HG03103 (cell line): ENCODE measurements at regions not wholly inside any gene's neighbourhood (a gene's known extent, or its start where the extent isn't known, plus 50 kb on each side); places are given as distances from the start of the nearest gene placed in this dataset.
"Not testable (repeated sequence)": the region's sequence is repeated elsewhere in the genome, so short reads cannot be mapped to it uniquely, and the experiment has no call there.

Experiments
- ATAC-seq: cut with Tn5 transposase; IDR thresholded peaks from one replicate; pipeline ENCODE4 v1.9.1; 2021; ENCODE audit warnings: low read depth; ENCODE audit not compliant: unreplicated experiment

DNA sequence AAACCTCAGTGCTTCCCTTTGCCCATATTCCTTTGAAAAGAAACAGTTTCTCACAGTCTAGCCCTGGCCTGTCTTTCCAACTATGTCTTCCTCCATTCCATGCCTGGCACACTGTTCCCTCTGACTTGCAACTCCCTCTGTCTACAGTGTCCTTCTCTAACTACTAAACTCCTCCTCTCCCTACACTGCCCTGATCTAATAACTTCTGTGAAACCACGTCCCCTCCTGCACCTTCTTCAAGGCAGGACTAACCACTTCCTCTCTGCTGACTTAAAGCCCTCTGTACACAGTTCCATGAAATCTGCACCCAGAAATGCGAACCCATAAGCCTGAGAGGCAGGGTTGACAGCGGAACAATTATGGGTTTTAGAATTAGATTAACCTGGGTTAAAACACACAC lies 62.2 kb upstream of the ATP1B1 start:
- peak; percentile 93 for ATAC-seq

DNA sequence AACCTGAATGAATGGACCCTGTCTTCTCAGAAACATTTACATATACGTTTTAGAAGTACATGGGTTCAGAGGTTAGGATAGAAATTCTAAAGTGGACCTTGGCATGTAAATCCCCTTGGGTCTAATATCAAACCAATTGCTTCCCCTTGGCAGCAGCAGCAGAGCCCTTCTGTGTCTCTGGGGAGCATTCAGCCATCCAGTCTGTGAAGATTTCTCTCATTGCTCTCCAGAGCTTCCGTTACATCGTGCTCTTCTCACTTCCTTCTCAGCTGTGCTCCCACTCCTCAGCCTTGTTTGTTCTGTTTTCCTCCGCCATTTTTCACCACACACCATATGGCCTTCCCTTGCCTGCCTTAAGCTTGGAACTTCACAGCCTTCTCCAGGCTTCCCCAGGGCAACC lies 61.5 kb upstream of the ATP1B1 start:
- peak; percentile 34 for ATAC-seq

- ATAC-seq = no peak
Measured at GRCh38 chr1:169046671-169047070, 59.8 kb upstream of the ATP1B1 start.

DNA sequence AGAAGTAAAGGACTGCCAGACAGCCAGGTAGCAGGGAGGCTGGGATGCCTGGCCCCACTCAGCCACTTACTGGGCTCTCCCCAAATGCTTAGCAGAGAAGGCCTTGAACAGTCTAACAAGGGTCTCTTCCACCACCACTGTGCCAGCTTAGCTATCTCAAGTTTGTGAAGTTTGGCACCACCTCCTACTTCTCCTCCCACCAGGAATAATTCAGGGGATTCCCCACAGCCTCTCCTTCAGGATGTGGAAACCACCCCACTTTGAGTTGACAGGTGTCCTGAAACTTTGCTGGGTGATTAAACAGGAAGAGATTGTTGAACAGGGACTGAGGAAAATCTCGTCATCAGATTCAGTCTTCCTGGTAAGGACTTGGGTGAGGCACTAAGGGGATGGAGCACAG lies 59.4 kb upstream of the ATP1B1 start:
- ATAC-seq = no peak

GRCh38 chr1:169048043-169048442 lies 58.4 kb upstream of the ATP1B1 start:
- ATAC-seq = no peak

DNA sequence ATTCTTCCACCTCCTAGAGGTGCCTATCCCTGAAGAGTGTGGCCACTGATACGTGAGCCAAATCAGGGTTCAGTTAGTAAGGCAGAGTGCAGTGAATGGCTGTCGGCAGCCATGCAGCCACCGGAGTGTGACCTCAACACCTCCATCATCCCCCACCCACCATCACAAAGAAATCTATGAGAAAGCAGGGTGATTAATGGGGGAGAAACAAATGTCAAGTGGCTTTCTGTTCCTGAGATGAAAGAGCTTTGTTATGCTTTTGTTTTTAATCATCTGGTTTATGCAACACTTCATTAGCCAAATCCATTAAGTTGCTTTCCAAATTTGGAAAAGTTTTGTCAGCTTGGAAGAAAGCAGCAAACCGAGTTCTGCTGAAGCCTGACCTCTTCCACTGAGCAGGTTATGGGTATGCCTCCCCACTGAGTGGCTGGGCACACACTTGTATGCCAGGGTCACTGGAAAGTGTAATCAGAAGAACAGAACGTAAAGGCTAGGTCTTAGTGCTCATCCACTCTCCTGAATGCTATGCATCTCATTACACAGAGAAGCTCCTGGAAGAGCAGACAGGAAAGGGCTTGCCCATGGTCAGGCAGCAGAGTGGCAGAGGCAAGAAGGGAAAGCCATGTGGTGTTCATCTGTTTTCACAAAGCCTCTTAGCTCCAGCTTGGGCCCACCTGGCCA lies 57.1 kb upstream of the ATP1B1 start:
- no peak for ATAC-seq

- ATAC-seq = no peak
Measured at GRCh38 chr1:169051171-169051570, 55.3 kb upstream of the ATP1B1 start.

DNA sequence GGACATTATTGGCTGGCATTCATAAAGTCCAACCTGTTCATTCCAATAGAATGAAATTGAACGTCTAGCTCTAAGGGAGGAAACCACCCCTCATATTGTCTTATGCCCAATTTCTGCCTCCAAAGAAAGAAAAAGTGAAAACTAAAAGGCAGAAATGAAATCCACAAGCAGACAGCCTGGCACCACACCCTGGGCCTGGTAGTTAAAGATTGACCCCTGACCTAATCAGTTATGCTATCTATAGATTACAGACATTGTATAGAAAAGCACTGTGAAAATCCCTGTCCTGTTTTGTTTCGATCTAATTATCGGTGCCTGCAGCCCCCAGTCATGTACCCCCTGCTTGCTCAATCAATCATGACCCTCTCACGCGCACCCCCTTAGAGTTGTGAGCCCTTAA lies 54.3 kb upstream of the ATP1B1 start:
- ATAC-seq = not testable (repeated sequence)

DNA sequence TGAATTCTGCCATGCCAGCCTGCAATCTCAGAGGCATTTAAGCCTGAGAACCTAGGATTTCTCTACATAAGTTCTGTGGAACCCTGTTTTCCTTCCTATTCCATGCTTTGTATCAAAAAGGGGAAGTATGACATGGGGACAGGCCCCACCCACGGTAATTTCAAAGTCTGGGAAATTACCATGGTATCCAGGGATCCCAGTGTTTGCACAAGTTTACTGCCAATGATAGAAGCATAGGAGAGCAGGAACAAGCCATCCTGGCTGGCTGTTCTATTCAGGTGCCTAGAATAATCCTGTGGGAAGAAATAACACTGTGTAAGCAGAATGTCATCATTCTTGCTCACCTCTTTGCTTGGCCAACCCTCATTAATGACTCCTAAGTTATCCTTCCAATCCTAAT lies 53.8 kb upstream of the ATP1B1 start:
- ATAC-seq = no peak

DNA sequence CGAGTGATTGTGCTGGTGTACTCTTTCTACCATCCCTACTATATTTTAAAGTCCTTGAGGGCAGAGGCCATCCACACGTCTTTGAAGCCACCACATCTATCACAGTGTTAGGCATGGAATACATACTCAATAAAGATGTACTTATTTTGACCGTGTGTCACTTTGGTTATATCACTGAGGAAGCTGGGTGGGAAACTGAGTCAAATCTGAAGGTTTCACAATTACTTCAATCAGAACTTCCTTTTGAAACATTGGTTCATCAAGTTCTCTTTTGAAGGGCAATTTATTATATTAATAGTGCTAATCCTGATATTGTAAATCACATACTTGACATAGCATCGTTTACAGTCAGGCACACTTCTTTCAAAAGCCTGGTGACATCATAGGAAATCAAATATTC lies 53.3 kb upstream of the ATP1B1 start:
- no peak for ATAC-seq
